ENCODE measurements at regions not wholly inside any gene's neighbourhood (a gene's known extent, or its start where the extent isn't known, plus 50 kb on each side); places are given as distances from the start of the nearest gene placed in this dataset.

GRCh38 chr1:112048421-112048820 lies 59.0 kb upstream of the KCND3 start:
- Histone ChIP-seq H3K4me3 (replicated peaks in 1 of 3; ENCODE audit: low read depth in 2 of 3, low read length in 3 of 3) (no peak overlapping the region), H3K36me3 (replicated peaks in 1 of 2; ENCODE audit: control insufficient read depth in 1 of 2, insufficient read depth in 2 of 2, low read length in 2 of 2) (no peaks in the 10 kb centered on the region), H3K4me1 (ENCODE audit: control insufficient read depth in 1 of 2, insufficient read depth in 2 of 2, low read length in 2 of 2) (no peaks in the 10 kb centered on the region), H3K27me3 (ENCODE audit: control insufficient read depth in 2 of 2, insufficient read depth in 2 of 2, low read length in 2 of 2) (no peaks in the 10 kb centered on the region), H3K4me2 (replicated peaks; ENCODE audit: extremely low read depth, low read length, poor library complexity, severe bottlenecking) (no peak overlapping the region), H4K20me1 (ENCODE audit: insufficient read depth, low read length) (no peaks in the 10 kb centered on the region), H3K27ac (ENCODE audit: low read depth in 1 of 2, low read length in 2 of 2) (no peak overlapping the region), H3K9me3 (replicated peaks in 1 of 2; ENCODE audit: control insufficient read depth in 1 of 2, insufficient read depth in 1 of 2, low read length in 2 of 2) (no peaks in the 10 kb centered on the region), H3K9ac (ENCODE audit: insufficient read depth, low read length, poor library complexity, severe bottlenecking) (no peak overlapping the region), H2AFZ (ENCODE audit: insufficient read depth, low read depth, low read length, poor library complexity, severe bottlenecking) (no peak overlapping the region), H3K79me2 (ENCODE audit: insufficient read depth, low read length) (no peaks in the 10 kb centered on the region)
- intact Hi-C loops (cut with micrococcal nuclease), result no loop called here
- Mint-ChIP-seq H3K9me3 (no peaks in the 10 kb centered on the region), H3K4me3 (no peak overlapping the region), H3K4me1 (no peaks in the 10 kb centered on the region), H3K36me3 (no peaks in the 10 kb centered on the region), H3K27me3 (ENCODE audit: low read depth in 3 of 3) (peaks cover 0 to 4% (median 2%) of the 10 kb centered on the region in 3 donors), H3K27ac (no peak overlapping the region)
- TF ChIP-seq CTCF (IDR thresholded peaks at IDR 0.05), result no peak
- WGBS (ENCODE audit: insufficient coverage), result 100% methylated on average over 1 of the region's 1 CpG
- DNase-seq, result no peak

GRCh38 chr1:112054510-112054909 lies 65.0 kb upstream of the KCND3 start:
- no peaks in the 10 kb centered on the region for H3K9me3 ChIP-seq (replicated peaks in 1 of 2; ENCODE audit: control insufficient read depth in 1 of 2, insufficient read depth in 1 of 2, low read length in 2 of 2)
- no peak overlapping the region for H3K4me3 Mint-ChIP-seq
- peaks cover 2 to 5% (median 2%) of the 10 kb centered on the region in 3 donors for H3K27me3 Mint-ChIP-seq (ENCODE audit: low read depth in 3 of 3)
- TF ChIP-seq CTCF (IDR thresholded peaks at IDR 0.05), result no peak
- H2AFZ ChIP-seq (ENCODE audit: insufficient read depth, low read depth, low read length, poor library complexity, severe bottlenecking), result no peak overlapping the region
- no peaks in the 10 kb centered on the region for H3K79me2 ChIP-seq (ENCODE audit: insufficient read depth, low read length)
- no peaks in the 10 kb centered on the region for H3K4me1 Mint-ChIP-seq
- no peaks in the 10 kb centered on the region for H3K36me3 ChIP-seq (replicated peaks in 1 of 2; ENCODE audit: control insufficient read depth in 1 of 2, insufficient read depth in 2 of 2, low read length in 2 of 2)
- H3K36me3 Mint-ChIP-seq, result no peaks in the 10 kb centered on the region
- H3K9me3 Mint-ChIP-seq, result peaks cover 0 to 1% (median 0%) of the 10 kb centered on the region in 7 donors
- DNase-seq, result no peak
- no CpG with 5 or more reads among the region's 2 CpGs for WGBS (ENCODE audit: insufficient coverage)
- no peak overlapping the region for H3K27ac ChIP-seq (ENCODE audit: low read depth in 1 of 2, low read length in 2 of 2)
- H3K27me3 ChIP-seq (ENCODE audit: control insufficient read depth in 2 of 2, insufficient read depth in 2 of 2, low read length in 2 of 2), result no peaks in the 10 kb centered on the region
- no peak overlapping the region for H3K27ac Mint-ChIP-seq
- no peak overlapping the region for H3K4me3 ChIP-seq (replicated peaks in 1 of 3; ENCODE audit: low read depth in 2 of 3, low read length in 3 of 3)
- no peaks in the 10 kb centered on the region for H4K20me1 ChIP-seq (ENCODE audit: insufficient read depth, low read length)
- no peak overlapping the region for H3K4me2 ChIP-seq (replicated peaks; ENCODE audit: extremely low read depth, low read length, poor library complexity, severe bottlenecking)
- no peak overlapping the region for H3K9ac ChIP-seq (ENCODE audit: insufficient read depth, low read length, poor library complexity, severe bottlenecking)
- intact Hi-C loops (cut with micrococcal nuclease), result no loop called here
- H3K4me1 ChIP-seq (ENCODE audit: control insufficient read depth in 1 of 2, insufficient read depth in 2 of 2, low read length in 2 of 2), result no peaks in the 10 kb centered on the region

All from CD14-positive monocyte (primary cell).